ENCODE measurements at regions not wholly inside any gene's neighbourhood (a gene's known extent, or its start where the extent isn't known, plus 50 kb on each side); places are given as distances from the start of the nearest gene placed in this dataset.

- TF ChIP-seq CHD2 (IDR thresholded peaks at IDR 0.05; ENCODE audit: low read length) (no peak), SRF (IDR thresholded peaks at IDR 0.05; ENCODE audit: low read depth, low read length) (no peak), CBX8 (IDR thresholded peaks at IDR 0.05; ENCODE audit: borderline replicate concordance, low read depth, low read length) (no peak), CTCF (IDR thresholded peaks at IDR 0.05; ENCODE audit: control extremely low read depth in 1 of 3, insufficient read depth in 1 of 3, low read depth in 1 of 3, low read length in 3 of 3) (no peak), CHD1 (IDR thresholded peaks at IDR 0.05; ENCODE audit: low read depth, low read length) (no peak)
Observed at GRCh38 chr5:135644816-135645215, 66.0 kb upstream of the CXCL14 start (continued).

Data from H1 (cell line).